Stimulated activated CD4-positive, alpha-beta T cell treated with anti-CD3 and anti-CD28 coated beads, Interleukin-4, amount 100 ng/mL, for 24 hours (primary cell): ENCODE measurements at regions not wholly inside any gene's neighbourhood (a gene's known extent, or its start where the extent isn't known, plus 50 kb on each side); places are given as distances from the start of the nearest gene placed in this dataset.

Experiments
- DNase-seq: peaks from one replicate; pipeline ENCODE4 v3.0.0-alpha.2; 2020

GRCh38 chr21:17440969-17441368 is 71.9 kb upstream of the CXADR start:
- DNase-seq: no peak

- no peak for DNase-seq
Observed at GRCh38 chr21:17441370-17441769, 71.5 kb upstream of the CXADR start.

GRCh38 chr21:17442165-17442564 is 70.7 kb upstream of the CXADR start:
- no peak for DNase-seq

- no peak for DNase-seq
Observed at GRCh38 chr21:17444828-17445227, 68.0 kb upstream of the CXADR start.

- no peak for DNase-seq
Observed at GRCh38 chr21:17446737-17447136, 66.1 kb upstream of the CXADR start.

- DNase-seq: no peak
Observed at GRCh38 chr21:17449701-17450100, 63.1 kb upstream of the CXADR start.

- DNase-seq: no peak
Observed at GRCh38 chr21:17451364-17451891, 61.4 kb upstream of the CXADR start.

GRCh38 chr21:17454315-17455027 is 58.4 kb upstream of the CXADR start:
- peak; percentile 47 for DNase-seq

- no peak for DNase-seq
Observed at GRCh38 chr21:17455028-17455353, 57.9 kb upstream of the CXADR start.

GRCh38 chr21:17455451-17455850 is 57.4 kb upstream of the CXADR start:
- DNase-seq: no peak

GRCh38 chr21:17458279-17458678 is 54.6 kb upstream of the CXADR start:
- DNase-seq: no peak

GRCh38 chr21:17460094-17460493 is 52.7 kb upstream of the CXADR start:
- no peak for DNase-seq

GRCh38 chr21:17461014-17461413 is 51.8 kb upstream of the CXADR start:
- DNase-seq: no peak

- no peak for DNase-seq
Observed at GRCh38 chr21:17461582-17461981, 51.3 kb upstream of the CXADR start.

- no peak for DNase-seq
Observed at GRCh38 chr21:17462276-17462981, 50.4 kb upstream of the CXADR start.
